ENCODE measurements at regions not wholly inside any gene's neighbourhood (a gene's known extent, or its start where the extent isn't known, plus 50 kb on each side); places are given as distances from the start of the nearest gene placed in this dataset.
"Not testable (repeated sequence)": the region's sequence is repeated elsewhere in the genome, so short reads cannot be mapped to it uniquely, and the experiment has no call there.

GRCh38 chr9:42568530-42568929 lies 385.1 kb downstream of the SPATA31A6 start:
- TF ChIP-seq ZNF274 (IDR thresholded peaks at IDR 0.05; ENCODE audit: low read depth, low read length); YY1 (IDR thresholded peaks at IDR 0.05; ENCODE audit: insufficient read depth, insufficient read length); SUZ12 (IDR thresholded peaks at IDR 0.05; ENCODE audit: extremely low read depth, insufficient read depth, insufficient read length): not testable (repeated sequence)

Data from NT2/D1 (cell line).